ENCODE measurements at regions not wholly inside any gene's neighbourhood (a gene's known extent, or its start where the extent isn't known, plus 50 kb on each side); places are given as distances from the start of the nearest gene placed in this dataset.

GRCh38 chr20:12391099-12391498 lies 473.4 kb downstream of the BTBD3 start:
- Histone ChIP-seq H3K9me3 (ENCODE audit: control insufficient read depth, low read depth, low read length) (no peaks in the 10 kb centered on the region), H3K4me1 (ENCODE audit: insufficient read depth, low read length) (no peaks in the 10 kb centered on the region), H2BK120ac (ENCODE audit: low read depth, low read length, poor library complexity, severe bottlenecking) (no peak overlapping the region), H3K9ac (ENCODE audit: extremely low read depth, insufficient read length, low read length) (no peak overlapping the region), H4K91ac (ENCODE audit: insufficient read length, low read depth, low read length) (no peak overlapping the region), H4K20me1 (ENCODE audit: control insufficient read depth, insufficient read depth, insufficient read length) (no peaks in the 10 kb centered on the region), H3T11ph (ENCODE audit: low read length) (no peak overlapping the region), H3K14ac (ENCODE audit: insufficient read depth, low read length) (no peak overlapping the region), H3K4me2 (ENCODE audit: insufficient read depth, insufficient read length, low read length) (no peak overlapping the region), H3K23me2 (ENCODE audit: insufficient read length, low read depth, low read length, poor library complexity, severe bottlenecking) (no peaks in the 10 kb centered on the region), H3K79me2 (ENCODE audit: insufficient read depth, low read length) (no peaks in the 10 kb centered on the region), H2BK5ac (ENCODE audit: insufficient read length, low read length) (no peak overlapping the region), H2AFZ (ENCODE audit: low read length) (no peak overlapping the region), H2BK20ac (ENCODE audit: low read depth, low read length, poor library complexity, severe bottlenecking) (no peak overlapping the region), H3K79me1 (ENCODE audit: insufficient read depth, low read depth, low read length, poor library complexity, severe bottlenecking) (no peaks in the 10 kb centered on the region), H4K5ac (ENCODE audit: insufficient read length, low read depth, low read length) (no peak overlapping the region), H3K27ac (ENCODE audit: insufficient read length, low read depth, low read length) (no peak overlapping the region), H3K23ac (ENCODE audit: insufficient read length, low read depth, low read length) (no peak overlapping the region), H3K18ac (ENCODE audit: insufficient read length, low read depth, low read length) (no peak overlapping the region), H3K56ac (ENCODE audit: insufficient read length, low read depth, low read length) (no peak overlapping the region), H4K8ac (replicated peaks; ENCODE audit: insufficient read length, low read depth, low read length) (no peak overlapping the region), H2BK15ac (ENCODE audit: low read depth, low read length) (no peak overlapping the region), H3K4ac (ENCODE audit: low read depth, low read length) (no peak overlapping the region), H2BK12ac (ENCODE audit: insufficient read length, low read depth, low read length) (no peak overlapping the region), H3K27me3 (ENCODE audit: insufficient read depth, low read length) (no peaks in the 10 kb centered on the region), H2AK5ac (ENCODE audit: insufficient read length, low read length) (no peak overlapping the region)
- Mint-ChIP-seq H3K4me3 (no peak overlapping the region), H3K9me3 (no peaks in the 10 kb centered on the region), H3K27me3 (ENCODE audit: low read depth) (no peaks in the 10 kb centered on the region), H3K4me1 (peaks cover 3 to 8% of the 10 kb centered on the region in 2 experiments; a peak in 2 of 4 replicates), H3K27ac (no peak overlapping the region), H3K36me3 (ENCODE audit: insufficient read depth in 1 of 3, low read depth in 3 of 3) (no peaks in the 10 kb centered on the region)
- DNase-seq: no peak
- no peak; the same call in 2 of the 3 replicates for TF ChIP-seq CTCF (conservative IDR thresholded peaks at IDR 0.05)
- no CpG with 5 or more reads among the region's 1 CpG for WGBS (ENCODE audit: extremely low coverage, insufficient read length, low lambda C conversion rate)
